ENCODE measurements at regions not wholly inside any gene's neighbourhood (a gene's known extent, or its start where the extent isn't known, plus 50 kb on each side); places are given as distances from the start of the nearest gene placed in this dataset.

DNA sequence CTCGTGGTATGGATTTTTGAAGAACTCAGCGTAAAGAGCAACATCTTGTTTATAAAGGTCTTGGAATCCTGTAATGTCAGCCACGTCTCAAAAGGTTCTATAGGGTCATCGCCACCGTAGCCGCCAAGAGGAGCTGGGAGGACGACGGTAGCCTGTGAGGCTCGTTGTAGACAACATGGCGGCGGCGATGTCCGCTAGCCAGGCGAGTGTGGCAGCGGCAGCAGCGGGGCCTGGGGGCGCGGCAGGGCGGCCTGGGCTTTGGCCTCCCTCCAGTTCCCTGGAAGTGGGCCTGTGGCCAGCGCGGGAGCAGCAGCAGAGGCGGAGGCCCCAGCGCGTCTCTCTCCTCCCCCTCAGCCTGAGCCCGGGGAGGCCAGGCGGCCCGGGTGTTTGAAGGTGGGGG lies 143.5 kb upstream of the PBDC1 start:
- DNase-seq = no peak
- H3K9me3 Mint-ChIP-seq = peaks cover 0 to 5% (median 0%) of the 10 kb centered on the region in 8 donors
- H3K9me3 ChIP-seq (ENCODE audit: control insufficient read depth in 1 of 2, low read length in 2 of 2) = no peaks in the 10 kb centered on the region
- intact Hi-C loops (cut with micrococcal nuclease) = no loop called here
- no peaks in the 10 kb centered on the region for H3K4me1 ChIP-seq (ENCODE audit: insufficient read depth, low read length)
- H3K27ac ChIP-seq (ENCODE audit: low read depth, low read length) = no peak overlapping the region
- H3K36me3 Mint-ChIP-seq = no peaks in the 10 kb centered on the region
- CTCF ChIA-PET (ENCODE audit: partially characterized antibody) = no interaction called here
- no peak overlapping the region for H3K27ac Mint-ChIP-seq
- no peak overlapping the region for H3K4me3 ChIP-seq (ENCODE audit: low read length in 2 of 2)
- POLR2A ChIA-PET (ENCODE audit: partially characterized antibody) = no interaction called here
- no peaks in the 10 kb centered on the region for H3K27me3 ChIP-seq (ENCODE audit: insufficient read depth, low read length)
- H3K4me3 Mint-ChIP-seq = no peak overlapping the region
- no peaks in the 10 kb centered on the region for H3K36me3 ChIP-seq (ENCODE audit: insufficient read depth, low read length)
- no peaks in the 10 kb centered on the region for H3K4me1 Mint-ChIP-seq
- H3K27me3 Mint-ChIP-seq = no peaks in the 10 kb centered on the region

DNA sequence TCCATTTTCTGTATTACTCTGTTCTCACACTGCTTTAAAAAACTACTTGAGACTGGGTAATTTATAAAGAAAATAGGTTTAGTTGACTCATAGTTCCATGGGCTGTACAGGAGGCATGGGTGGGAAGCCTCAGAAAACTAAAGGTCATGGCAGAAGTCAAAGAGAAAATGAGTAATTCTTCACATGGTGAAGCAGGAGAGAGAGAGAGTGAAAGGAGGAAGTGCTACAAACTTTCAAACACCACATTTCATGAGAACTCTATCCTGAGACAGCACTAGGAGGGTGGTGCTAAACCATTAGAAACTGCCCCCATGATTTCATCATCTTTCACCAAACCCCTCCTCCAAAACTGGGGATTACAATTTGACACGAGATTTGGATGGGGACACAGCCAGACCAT lies 108.0 kb upstream of the PBDC1 start:
- Histone ChIP-seq H3K27me3 (ENCODE audit: insufficient read depth, low read length) (no peaks in the 10 kb centered on the region), H3K27ac (ENCODE audit: low read depth, low read length) (no peak overlapping the region), H3K4me3 (ENCODE audit: low read length in 2 of 2) (no peak overlapping the region), H3K9me3 (ENCODE audit: control insufficient read depth in 1 of 2, low read length in 2 of 2) (no peaks in the 10 kb centered on the region), H3K36me3 (ENCODE audit: insufficient read depth, low read length) (no peaks in the 10 kb centered on the region), H3K4me1 (ENCODE audit: insufficient read depth, low read length) (no peaks in the 10 kb centered on the region)
- H3K27ac Mint-ChIP-seq = no peak overlapping the region
- H3K27me3 Mint-ChIP-seq = peaks cover 5% of the 10 kb centered on the region in 2 donors
- H3K4me1 Mint-ChIP-seq = no peaks in the 10 kb centered on the region
- CTCF ChIA-PET (ENCODE audit: partially characterized antibody) = no interaction called here
- POLR2A ChIA-PET (ENCODE audit: partially characterized antibody) = no interaction called here
- H3K4me3 Mint-ChIP-seq = no peak overlapping the region
- intact Hi-C loops (cut with micrococcal nuclease) = no loop called here
- no peak for DNase-seq
- peaks cover 0 to 6% (median 2%) of the 10 kb centered on the region in 8 donors for H3K9me3 Mint-ChIP-seq
- H3K36me3 Mint-ChIP-seq = no peaks in the 10 kb centered on the region

DNA sequence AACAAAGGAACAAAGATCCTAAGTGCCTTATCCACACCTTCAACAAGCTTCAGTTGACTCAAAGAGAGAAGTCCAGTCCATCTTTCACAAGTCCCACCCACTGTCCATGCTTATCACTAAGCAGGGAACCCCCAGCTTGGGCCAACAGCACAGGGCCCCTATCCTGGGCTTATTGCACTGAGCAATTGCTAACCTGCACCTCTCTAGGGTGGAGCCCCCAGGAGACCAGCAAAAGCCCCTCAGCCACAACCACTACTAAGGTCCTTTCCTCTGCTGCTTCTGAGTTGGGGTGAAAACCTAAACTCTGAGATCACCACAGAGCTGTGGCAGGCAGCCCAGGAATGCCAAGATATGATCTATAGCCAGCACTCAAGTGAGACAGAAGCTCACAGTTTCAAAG lies 96.7 kb upstream of the PBDC1 start:
- POLR2A ChIA-PET (ENCODE audit: partially characterized antibody) = no interaction called here
- H3K27me3 Mint-ChIP-seq = peaks cover 1 to 3% of the 10 kb centered on the region in 2 donors
- CTCF ChIA-PET (ENCODE audit: partially characterized antibody) = no interaction called here

DNA sequence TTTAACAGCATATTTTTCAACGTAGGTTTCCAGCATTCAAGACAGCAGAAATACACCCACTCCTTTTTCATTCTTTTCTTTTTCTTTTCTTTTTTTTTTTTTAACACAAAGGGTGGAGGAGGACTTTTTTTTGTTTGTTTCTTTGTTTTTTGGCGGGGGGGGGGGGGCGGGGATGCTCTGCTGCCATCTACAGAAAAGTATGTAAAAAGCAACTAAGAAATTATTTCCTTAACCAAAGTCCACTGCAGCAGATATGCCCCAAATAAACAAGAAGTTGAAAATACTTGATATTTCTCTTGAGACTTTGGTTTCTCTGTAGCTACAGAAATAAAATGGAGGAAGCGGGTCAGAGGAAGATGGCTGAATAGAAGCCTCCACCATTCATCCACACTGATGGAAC lies 63.2 kb upstream of the PBDC1 start:
- H3K36me3 Mint-ChIP-seq = no peaks in the 10 kb centered on the region
- H3K9me3 ChIP-seq (ENCODE audit: control insufficient read depth in 1 of 2, low read length in 2 of 2) = no peaks in the 10 kb centered on the region
- H3K4me3 ChIP-seq (ENCODE audit: low read length in 2 of 2) = no peak overlapping the region
- H3K9me3 Mint-ChIP-seq = no peaks in the 10 kb centered on the region
- no peak for DNase-seq
- H3K4me1 ChIP-seq (ENCODE audit: insufficient read depth, low read length) = no peaks in the 10 kb centered on the region
- H3K27me3 ChIP-seq (ENCODE audit: insufficient read depth, low read length) = no peaks in the 10 kb centered on the region
- POLR2A ChIA-PET (ENCODE audit: partially characterized antibody) = no interaction called here
- no peaks in the 10 kb centered on the region for H3K27me3 Mint-ChIP-seq
- intact Hi-C loops (cut with micrococcal nuclease) = no loop called here
- no peak overlapping the region for H3K27ac ChIP-seq (ENCODE audit: low read depth, low read length)
- H3K4me1 Mint-ChIP-seq = no peaks in the 10 kb centered on the region
- CTCF ChIA-PET (ENCODE audit: partially characterized antibody) = no interaction called here
- H3K4me3 Mint-ChIP-seq = no peak overlapping the region
- no peak overlapping the region for H3K27ac Mint-ChIP-seq
- no peaks in the 10 kb centered on the region for H3K36me3 ChIP-seq (ENCODE audit: insufficient read depth, low read length)

More for the DNA sequence above, 96.7 kb upstream of the PBDC1 start:
- no peak overlapping the region for H3K4me3 ChIP-seq (ENCODE audit: low read length in 2 of 2)
- no peaks in the 10 kb centered on the region for H3K36me3 ChIP-seq (ENCODE audit: insufficient read depth, low read length)
- H3K9me3 Mint-ChIP-seq = peaks cover 0 to 3% (median 0%) of the 10 kb centered on the region in 8 donors
- no peak overlapping the region for H3K27ac ChIP-seq (ENCODE audit: low read depth, low read length)
- no peak overlapping the region for H3K4me3 Mint-ChIP-seq
- H3K27ac Mint-ChIP-seq = no peak overlapping the region
- no peaks in the 10 kb centered on the region for H3K9me3 ChIP-seq (ENCODE audit: control insufficient read depth in 1 of 2, low read length in 2 of 2)
- no peaks in the 10 kb centered on the region for H3K4me1 Mint-ChIP-seq
- no peaks in the 10 kb centered on the region for H3K4me1 ChIP-seq (ENCODE audit: insufficient read depth, low read length)
- H3K36me3 Mint-ChIP-seq = no peaks in the 10 kb centered on the region
- H3K27me3 ChIP-seq (ENCODE audit: insufficient read depth, low read length) = no peaks in the 10 kb centered on the region
- intact Hi-C loops (cut with micrococcal nuclease) = no loop called here
- DNase-seq = no peak

Data from CD4-positive, alpha-beta memory T cell (primary cell).